DND-41 (cell line): ENCODE measurements at regions not wholly inside any gene's neighbourhood (a gene's known extent, or its start where the extent isn't known, plus 50 kb on each side); places are given as distances from the start of the nearest gene placed in this dataset.

Experiments used
- ATAC-seq: fragments of 200-7000 bp; cut with Tn5 transposase; 3 replicates; pipeline ENCODE4 v1.9.1; 2021; ENCODE audit warnings: low read depth; ENCODE audit not compliant: insufficient read depth
- DNase-seq: peaks from one replicate; pipeline ENCODE4 v3.0.0-alpha.2; 2020
- H2AFZ ChIP-seq: 2 replicates; pipeline ENCODE4 v1.6.0; 2012; ENCODE audit warnings: low read depth, low read length
- H3K27ac ChIP-seq: 2 replicates; pipeline ENCODE4 v1.5.1; 2012; ENCODE audit warnings: low read length, inconsistent platforms
- H3K27me3 ChIP-seq: fragments of 200-600 bp; sonication (generic); 2 replicates; pipeline ENCODE4 v1.6.0; 2012; ENCODE audit warnings: low read length, mild to moderate bottlenecking, inconsistent platforms; ENCODE audit not compliant: insufficient read depth, poor library complexity
- H3K36me3 ChIP-seq: 2 replicates; pipeline ENCODE4 v1.5.1; 2012; ENCODE audit warnings: low read length, inconsistent platforms; ENCODE audit not compliant: insufficient read depth
- H3K4me1 ChIP-seq: 2 replicates; pipeline ENCODE4 v1.5.1; 2012; ENCODE audit warnings: mild to moderate bottlenecking, low read length; ENCODE audit not compliant: insufficient read depth
- H3K4me2 ChIP-seq: 2 replicates; pipeline ENCODE4 v1.6.0; 2012; ENCODE audit warnings: mild to moderate bottlenecking, moderate library complexity, low read length, inconsistent platforms; ENCODE audit not compliant: insufficient read depth
- H3K4me3 ChIP-seq, 2 experiments: fragments of 200-600 bp in 1 of 2; shearing (Covaris generic) in 1 of 2; 2 replicates each; pipeline ENCODE4 v1.5.1; 2012 to 2016; ENCODE audit warnings: inconsistent platforms in 2 of 2, low read length in 2 of 2, mild to moderate bottlenecking in 2 of 2, low read depth in 1 of 2, moderate library complexity in 1 of 2
- H3K79me2 ChIP-seq: 2 replicates; pipeline ENCODE4 v1.6.0; 2012; ENCODE audit warnings: low read length, inconsistent platforms; ENCODE audit not compliant: insufficient read depth
- H3K9ac ChIP-seq: 2 replicates; pipeline ENCODE4 v1.6.0; 2012; ENCODE audit warnings: low read depth, mild to moderate bottlenecking, inconsistent platforms, low read length, moderate library complexity
- H3K9me3 ChIP-seq: 2 replicates; pipeline ENCODE4 v1.5.1; 2012; ENCODE audit warnings: low read length, moderate library complexity, mild to moderate bottlenecking, inconsistent platforms; ENCODE audit not compliant: insufficient read depth, severe bottlenecking
- H4K20me1 ChIP-seq: 2 replicates; pipeline ENCODE4 v1.6.0; 2012; ENCODE audit warnings: low read length; ENCODE audit not compliant: insufficient read depth
- EZH2 ChIP-seq: IDR thresholded peaks from 3 replicates; pipeline ENCODE4 v1.6.1; 2012; ENCODE audit warnings: borderline replicate concordance, low read depth, mild to moderate bottlenecking, moderate library complexity, low read length, inconsistent platforms; ENCODE audit not compliant: severe bottlenecking
- TF ChIP-seq, protein P1 (sequence below): IDR thresholded peaks from 2 replicates; pipeline ENCODE4 v1.5.1; 2012; ENCODE audit warnings: borderline replicate concordance, low read length, moderate library complexity, mild to moderate bottlenecking; ENCODE audit not compliant: poor library complexity, severe bottlenecking; ENCODE audit errors: extremely low read depth

DNA sequence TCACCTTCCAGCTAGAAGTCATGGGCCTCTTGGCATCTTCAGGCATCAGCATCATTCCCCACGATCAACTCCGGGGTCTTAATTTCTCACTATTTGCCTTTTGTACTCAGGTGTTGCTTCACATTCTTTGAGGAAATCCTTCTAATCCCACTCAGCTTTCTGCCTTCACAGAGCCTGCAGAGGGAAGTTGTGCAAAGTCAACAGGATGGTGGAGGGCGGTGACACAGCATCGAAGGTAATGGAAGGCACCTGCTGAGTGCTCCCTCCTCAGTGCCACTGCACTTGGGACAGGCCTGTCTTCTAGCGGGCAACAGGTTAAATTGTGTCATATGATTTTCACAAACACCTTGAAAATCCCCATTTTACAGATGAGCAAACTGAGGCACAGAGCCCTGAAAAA, 164.0 kb downstream of the EN1 start:
- Histone ChIP-seq H3K79me2 (no peaks in the 10 kb centered on the region), H3K9me3 (no peaks in the 10 kb centered on the region), H3K4me1 (no peaks in the 10 kb centered on the region), H3K9ac (no peak overlapping the region), H3K4me3 (no peak overlapping the region), H2AFZ (no peak overlapping the region), H4K20me1 (no peaks in the 10 kb centered on the region), H3K4me2 (no peak overlapping the region), H3K27ac (no peak overlapping the region), H3K27me3 (no peaks in the 10 kb centered on the region), H3K36me3 (no peaks in the 10 kb centered on the region)
- DNase-seq (no peak), ATAC-seq (no peak)
- TF ChIP-seq EZH2, result no peak
- TF ChIP-seq, protein P1, sequence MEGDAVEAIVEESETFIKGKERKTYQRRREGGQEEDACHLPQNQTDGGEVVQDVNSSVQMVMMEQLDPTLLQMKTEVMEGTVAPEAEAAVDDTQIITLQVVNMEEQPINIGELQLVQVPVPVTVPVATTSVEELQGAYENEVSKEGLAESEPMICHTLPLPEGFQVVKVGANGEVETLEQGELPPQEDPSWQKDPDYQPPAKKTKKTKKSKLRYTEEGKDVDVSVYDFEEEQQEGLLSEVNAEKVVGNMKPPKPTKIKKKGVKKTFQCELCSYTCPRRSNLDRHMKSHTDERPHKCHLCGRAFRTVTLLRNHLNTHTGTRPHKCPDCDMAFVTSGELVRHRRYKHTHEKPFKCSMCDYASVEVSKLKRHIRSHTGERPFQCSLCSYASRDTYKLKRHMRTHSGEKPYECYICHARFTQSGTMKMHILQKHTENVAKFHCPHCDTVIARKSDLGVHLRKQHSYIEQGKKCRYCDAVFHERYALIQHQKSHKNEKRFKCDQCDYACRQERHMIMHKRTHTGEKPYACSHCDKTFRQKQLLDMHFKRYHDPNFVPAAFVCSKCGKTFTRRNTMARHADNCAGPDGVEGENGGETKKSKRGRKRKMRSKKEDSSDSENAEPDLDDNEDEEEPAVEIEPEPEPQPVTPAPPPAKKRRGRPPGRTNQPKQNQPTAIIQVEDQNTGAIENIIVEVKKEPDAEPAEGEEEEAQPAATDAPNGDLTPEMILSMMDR, result no peak

DNA sequence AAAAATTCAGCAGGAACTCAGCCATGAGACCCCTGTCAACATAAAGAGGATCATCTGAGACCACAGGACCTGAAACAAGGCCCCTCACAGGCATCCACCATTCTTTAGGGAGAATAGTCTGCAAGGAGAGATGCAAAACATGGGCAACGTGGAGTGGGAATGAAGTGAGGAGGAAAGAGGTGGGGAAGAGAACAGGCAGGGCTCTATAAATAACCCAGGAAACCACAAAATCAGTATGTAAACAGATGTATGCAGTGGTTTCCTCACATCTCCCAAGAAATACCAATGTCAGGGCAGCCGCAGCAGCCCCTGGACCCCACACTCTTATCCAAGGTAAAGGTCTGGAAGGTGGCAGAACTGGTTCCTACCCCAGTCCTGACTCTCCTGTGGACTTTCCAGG, 168.5 kb downstream of the EN1 start:
- no peaks in the 10 kb centered on the region for H3K27me3 ChIP-seq
- no peak for DNase-seq
- no peak overlapping the region for H3K27ac ChIP-seq
- H3K9me3 ChIP-seq, result no peaks in the 10 kb centered on the region
- H3K4me2 ChIP-seq, result no peak overlapping the region
- H3K9ac ChIP-seq, result no peak overlapping the region
- no peaks in the 10 kb centered on the region for H4K20me1 ChIP-seq
- no peaks in the 10 kb centered on the region for H3K36me3 ChIP-seq
- H3K4me3 ChIP-seq, result no peak overlapping the region
- no peak for TF ChIP-seq EZH2
- TF ChIP-seq, protein P1, result no peak
- H3K79me2 ChIP-seq, result no peaks in the 10 kb centered on the region
- H2AFZ ChIP-seq, result no peak overlapping the region
- no peaks in the 10 kb centered on the region for H3K4me1 ChIP-seq
- no peak for ATAC-seq

DNA sequence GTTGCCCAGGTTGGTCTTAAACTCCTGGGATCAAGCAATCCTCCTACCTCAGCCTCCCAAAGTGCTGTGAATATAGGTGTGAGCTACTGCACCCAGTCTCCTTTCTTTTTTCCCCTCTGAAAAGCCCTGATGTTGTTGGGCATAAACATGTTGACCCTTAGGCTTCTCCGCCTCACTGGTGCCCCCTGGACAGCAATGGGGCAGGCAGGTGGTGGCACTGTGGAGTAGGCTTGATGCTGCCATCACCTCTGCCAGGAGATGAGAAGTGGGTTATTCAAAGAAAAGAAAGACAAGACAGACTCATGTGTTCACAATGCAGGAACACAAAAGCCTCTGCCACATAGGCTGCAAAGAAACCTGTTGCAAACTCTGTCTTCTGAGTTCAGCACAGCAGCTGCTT, 169.9 kb downstream of the EN1 start:
- H4K20me1 ChIP-seq, result no peaks in the 10 kb centered on the region
- no peak overlapping the region for H3K27ac ChIP-seq
- TF ChIP-seq, protein P1, result no peak
- no peak for TF ChIP-seq EZH2
- H2AFZ ChIP-seq, result no peak overlapping the region
- H3K36me3 ChIP-seq, result no peaks in the 10 kb centered on the region
- H3K79me2 ChIP-seq, result no peaks in the 10 kb centered on the region
- no peaks in the 10 kb centered on the region for H3K27me3 ChIP-seq
- no peaks in the 10 kb centered on the region for H3K4me1 ChIP-seq
- H3K4me2 ChIP-seq, result no peak overlapping the region
- H3K4me3 ChIP-seq, result no peak overlapping the region
- no peak for ATAC-seq
- no peaks in the 10 kb centered on the region for H3K9me3 ChIP-seq
- no peak overlapping the region for H3K9ac ChIP-seq
- DNase-seq, result no peak

DNA sequence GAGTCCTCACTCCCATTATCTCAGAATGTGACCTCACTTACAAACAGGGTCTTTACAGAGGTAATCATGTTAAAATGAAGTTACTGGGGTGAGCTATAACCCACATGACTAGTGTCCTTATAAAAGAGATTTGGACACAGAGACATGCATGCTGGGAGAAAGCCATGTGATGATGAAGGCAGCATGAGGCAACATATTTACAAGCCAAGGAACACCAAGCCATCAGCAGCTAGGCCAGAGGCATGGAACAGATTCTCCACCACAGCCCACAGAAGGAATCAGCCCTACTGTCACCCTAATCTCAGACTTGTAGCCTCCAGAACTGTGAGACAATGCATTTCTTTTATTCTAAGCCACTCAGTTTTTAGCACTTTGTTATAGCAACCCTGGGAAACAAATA, 171.9 kb downstream of the EN1 start:
- no peak overlapping the region for H3K9ac ChIP-seq
- no peaks in the 10 kb centered on the region for H3K27me3 ChIP-seq
- no peak for TF ChIP-seq EZH2
- TF ChIP-seq, protein P1, result no peak
- H3K4me2 ChIP-seq, result no peak overlapping the region
- DNase-seq (no peak), ATAC-seq (no peak)
- H3K36me3 ChIP-seq, result no peaks in the 10 kb centered on the region
- H3K9me3 ChIP-seq, result no peaks in the 10 kb centered on the region
- no peak overlapping the region for H2AFZ ChIP-seq
- no peak overlapping the region for H3K27ac ChIP-seq
- no peaks in the 10 kb centered on the region for H3K4me1 ChIP-seq
- no peak overlapping the region for H3K4me3 ChIP-seq
- no peaks in the 10 kb centered on the region for H3K79me2 ChIP-seq
- H4K20me1 ChIP-seq, result no peaks in the 10 kb centered on the region
